Loucy (cell line): ENCODE measurements at regions not wholly inside any gene's neighbourhood (a gene's known extent, or its start where the extent isn't known, plus 50 kb on each side); places are given as distances from the start of the nearest gene placed in this dataset.

Source experiments
- H2AFZ ChIP-seq: fragments of 200-600 bp; sonication (generic); 2 replicates; pipeline ENCODE4 v1.6.0; 2016; ENCODE audit warnings: antibody characterized with exemption, mild to moderate bottlenecking, low read length, moderate library complexity
- H3F3A ChIP-seq: fragments of 200-600 bp; 2 replicates; pipeline ENCODE4 v1.6.0; 2016; ENCODE audit warnings: antibody characterized with exemption, low read depth, mild to moderate bottlenecking
- H3K27me3 ChIP-seq: fragments of 200-600 bp; sonication (generic); 2 replicates; pipeline ENCODE4 v1.6.1; 2014; ENCODE audit warnings: low read length, mild to moderate bottlenecking; ENCODE audit not compliant: insufficient read depth, poor library complexity, severe bottlenecking
- H3K36me3 ChIP-seq: fragments of 200-600 bp; sonication (generic); 2 replicates; pipeline ENCODE4 v1.6.1; 2016; ENCODE audit warnings: low read length; ENCODE audit not compliant: insufficient read depth
- H3K4me1 ChIP-seq: fragments of 200-600 bp; sonication (generic); 2 replicates; pipeline ENCODE4 v1.5.1; 2014; ENCODE audit warnings: low read length, mild to moderate bottlenecking; ENCODE audit not compliant: insufficient read depth, poor library complexity, severe bottlenecking
- H3K4me2 ChIP-seq: fragments of 200-600 bp; sonication (generic); 2 replicates; pipeline ENCODE4 v1.6.0; 2014; ENCODE audit warnings: antibody characterized with exemption, low read length, low read depth, mild to moderate bottlenecking; ENCODE audit not compliant: poor library complexity, severe bottlenecking
- H3K4me3 ChIP-seq: fragments of 200-600 bp; sonication (generic); 2 replicates; pipeline ENCODE4 v1.5.1; 2014; ENCODE audit warnings: low read length, mild to moderate bottlenecking, mixed read lengths; ENCODE audit not compliant: poor library complexity, severe bottlenecking
- H3K79me2 ChIP-seq: fragments of 200-600 bp; sonication (generic); 2 replicates; pipeline ENCODE4 v1.6.1; 2014; ENCODE audit warnings: low read length; ENCODE audit not compliant: insufficient read depth
- H3K9ac ChIP-seq: fragments of 200-600 bp; sonication (generic); 2 replicates; pipeline ENCODE4 v1.6.0; 2014; ENCODE audit warnings: mild to moderate bottlenecking, low read depth, low read length, moderate library complexity; ENCODE audit not compliant: poor library complexity, severe bottlenecking
- H3K9me2 ChIP-seq: fragments of 200-600 bp; sonication (generic); replicated peaks from 2 replicates; pipeline ENCODE4 v1.6.1; 2016; ENCODE audit warnings: low read depth, low read length, mixed read lengths
- H3K9me3 ChIP-seq: fragments of 200-600 bp; sonication (generic); 2 replicates; pipeline ENCODE4 v1.6.1; 2014; ENCODE audit warnings: mild to moderate bottlenecking, antibody characterized with exemption, low read length, low read depth; ENCODE audit not compliant: insufficient read depth
- H4K20me1 ChIP-seq: fragments of 200-600 bp; sonication (generic); 2 replicates; pipeline ENCODE4 v1.6.0; 2014; ENCODE audit warnings: antibody characterized with exemption, low read length, mild to moderate bottlenecking; ENCODE audit not compliant: insufficient read depth, poor library complexity, severe bottlenecking
- EZH2phosphoT487 ChIP-seq: fragments of 200-600 bp; IDR thresholded peaks from 2 replicates; pipeline ENCODE4 v1.6.1; 2018; ENCODE audit warnings: antibody characterized with exemption, mild to moderate bottlenecking, moderate library complexity, borderline replicate concordance
- TF ChIP-seq, protein P1 (sequence below): fragments of 200-600 bp; sonication (generic); conservative IDR thresholded peaks from 2 replicates; pipeline ENCODE4 v1.5.1; 2014; ENCODE audit warnings: mild to moderate bottlenecking, antibody characterized with exemption, low read length

DNA sequence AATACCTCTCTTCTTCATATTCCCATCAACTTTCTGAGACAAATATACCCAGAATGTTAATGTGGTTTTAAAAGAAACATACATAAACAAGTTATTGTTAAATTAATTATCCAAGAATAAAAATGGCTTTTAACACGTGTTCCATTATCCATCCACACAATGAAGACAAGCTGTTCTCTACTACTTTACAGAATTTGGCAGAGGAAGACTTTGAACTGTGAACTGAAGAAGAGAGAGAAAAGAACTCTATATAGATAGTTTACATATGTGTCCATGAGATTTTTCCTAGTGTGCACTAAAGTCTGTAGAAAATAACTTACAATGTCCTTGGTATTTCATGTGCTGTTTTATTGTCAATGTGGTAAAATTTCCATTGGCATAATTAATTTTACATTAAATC is 207.0 kb upstream of the COL3A1 start:
- H4K20me1 ChIP-seq: no peaks in the 10 kb centered on the region
- no peaks in the 10 kb centered on the region for H3F3A ChIP-seq
- H3K9ac ChIP-seq: no peak overlapping the region
- peaks cover 11% of the 10 kb centered on the region for H3K9me3 ChIP-seq
- no peaks in the 10 kb centered on the region for H3K36me3 ChIP-seq
- no peaks in the 10 kb centered on the region for H3K79me2 ChIP-seq
- TF ChIP-seq, protein P1, sequence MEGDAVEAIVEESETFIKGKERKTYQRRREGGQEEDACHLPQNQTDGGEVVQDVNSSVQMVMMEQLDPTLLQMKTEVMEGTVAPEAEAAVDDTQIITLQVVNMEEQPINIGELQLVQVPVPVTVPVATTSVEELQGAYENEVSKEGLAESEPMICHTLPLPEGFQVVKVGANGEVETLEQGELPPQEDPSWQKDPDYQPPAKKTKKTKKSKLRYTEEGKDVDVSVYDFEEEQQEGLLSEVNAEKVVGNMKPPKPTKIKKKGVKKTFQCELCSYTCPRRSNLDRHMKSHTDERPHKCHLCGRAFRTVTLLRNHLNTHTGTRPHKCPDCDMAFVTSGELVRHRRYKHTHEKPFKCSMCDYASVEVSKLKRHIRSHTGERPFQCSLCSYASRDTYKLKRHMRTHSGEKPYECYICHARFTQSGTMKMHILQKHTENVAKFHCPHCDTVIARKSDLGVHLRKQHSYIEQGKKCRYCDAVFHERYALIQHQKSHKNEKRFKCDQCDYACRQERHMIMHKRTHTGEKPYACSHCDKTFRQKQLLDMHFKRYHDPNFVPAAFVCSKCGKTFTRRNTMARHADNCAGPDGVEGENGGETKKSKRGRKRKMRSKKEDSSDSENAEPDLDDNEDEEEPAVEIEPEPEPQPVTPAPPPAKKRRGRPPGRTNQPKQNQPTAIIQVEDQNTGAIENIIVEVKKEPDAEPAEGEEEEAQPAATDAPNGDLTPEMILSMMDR: no peak
- TF ChIP-seq EZH2phosphoT487: no peak
- no peaks in the 10 kb centered on the region for H3K27me3 ChIP-seq
- H3K9me2 ChIP-seq: no peaks in the 10 kb centered on the region
- H2AFZ ChIP-seq: no peak overlapping the region
- H3K4me1 ChIP-seq: no peaks in the 10 kb centered on the region
- no peak overlapping the region for H3K4me2 ChIP-seq
- no peak overlapping the region for H3K4me3 ChIP-seq

DNA sequence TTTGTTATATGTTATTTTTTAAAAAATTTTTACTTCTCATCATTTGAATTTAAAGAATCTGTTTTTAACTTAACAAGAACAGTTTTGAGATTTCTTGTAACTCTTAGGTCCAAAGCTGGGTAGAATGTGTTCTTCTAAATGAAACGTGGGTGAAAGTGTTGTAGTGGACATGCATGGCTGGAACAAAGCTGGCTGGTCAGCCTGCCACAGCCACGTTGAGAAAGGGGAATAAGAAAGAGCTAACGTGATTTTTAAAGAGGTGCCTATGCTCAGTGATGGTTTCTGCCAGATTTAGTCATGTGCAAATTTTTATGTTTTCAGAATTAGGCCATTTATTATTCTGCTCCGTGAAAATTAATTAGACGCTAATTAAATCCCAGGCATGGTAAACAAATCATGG is 203.9 kb upstream of the COL3A1 start:
- Histone ChIP-seq H3K4me3 (no peak overlapping the region), H3K79me2 (no peaks in the 10 kb centered on the region), H3K27me3 (no peaks in the 10 kb centered on the region), H3K36me3 (no peaks in the 10 kb centered on the region), H3K4me1 (no peaks in the 10 kb centered on the region), H2AFZ (no peak overlapping the region), H3K9me3 (peaks cover 11% of the 10 kb centered on the region), H4K20me1 (no peaks in the 10 kb centered on the region), H3K9me2 (no peaks in the 10 kb centered on the region), H3K4me2 (no peak overlapping the region), H3K9ac (no peak overlapping the region), H3F3A (no peaks in the 10 kb centered on the region)
- TF ChIP-seq EZH2phosphoT487: no peak
- TF ChIP-seq, protein P1: no peak

DNA sequence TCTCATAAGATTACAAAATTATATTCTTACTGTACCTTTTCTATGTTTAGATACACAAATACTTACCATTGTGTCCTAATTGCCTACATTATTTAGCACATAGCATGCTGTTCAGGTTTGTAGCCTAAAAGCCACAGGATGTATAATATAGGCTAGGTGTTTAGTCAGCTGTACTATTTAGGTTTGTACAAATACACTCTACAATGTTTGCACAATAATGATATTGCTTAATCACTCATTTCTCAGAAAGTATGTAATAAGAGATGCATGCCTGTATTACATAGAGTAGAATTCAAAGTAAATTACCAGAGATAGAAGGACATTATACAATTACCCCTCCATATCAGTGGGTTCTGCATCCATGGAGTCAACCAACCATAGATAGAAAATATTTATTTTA is 201.1 kb upstream of the COL3A1 start:
- no peaks in the 10 kb centered on the region for H3K36me3 ChIP-seq

More for the DNA sequence above, 201.1 kb upstream of the COL3A1 start:
- Histone ChIP-seq H3K9me3 (peaks cover 5% of the 10 kb centered on the region; the same call in 1 of the 2 replicates), H3K9me2 (no peaks in the 10 kb centered on the region), H3K9ac (no peak overlapping the region), H3K27me3 (no peaks in the 10 kb centered on the region), H3K79me2 (no peaks in the 10 kb centered on the region), H3K4me2 (no peak overlapping the region), H2AFZ (no peak overlapping the region), H4K20me1 (no peaks in the 10 kb centered on the region), H3K4me3 (no peak overlapping the region), H3K4me1 (no peaks in the 10 kb centered on the region), H3F3A (no peaks in the 10 kb centered on the region)
- no peak for TF ChIP-seq EZH2phosphoT487
- TF ChIP-seq, protein P1: no peak
